ENCODE measurements at regions not wholly inside any gene's neighbourhood (a gene's known extent, or its start where the extent isn't known, plus 50 kb on each side); places are given as distances from the start of the nearest gene placed in this dataset.

DNA sequence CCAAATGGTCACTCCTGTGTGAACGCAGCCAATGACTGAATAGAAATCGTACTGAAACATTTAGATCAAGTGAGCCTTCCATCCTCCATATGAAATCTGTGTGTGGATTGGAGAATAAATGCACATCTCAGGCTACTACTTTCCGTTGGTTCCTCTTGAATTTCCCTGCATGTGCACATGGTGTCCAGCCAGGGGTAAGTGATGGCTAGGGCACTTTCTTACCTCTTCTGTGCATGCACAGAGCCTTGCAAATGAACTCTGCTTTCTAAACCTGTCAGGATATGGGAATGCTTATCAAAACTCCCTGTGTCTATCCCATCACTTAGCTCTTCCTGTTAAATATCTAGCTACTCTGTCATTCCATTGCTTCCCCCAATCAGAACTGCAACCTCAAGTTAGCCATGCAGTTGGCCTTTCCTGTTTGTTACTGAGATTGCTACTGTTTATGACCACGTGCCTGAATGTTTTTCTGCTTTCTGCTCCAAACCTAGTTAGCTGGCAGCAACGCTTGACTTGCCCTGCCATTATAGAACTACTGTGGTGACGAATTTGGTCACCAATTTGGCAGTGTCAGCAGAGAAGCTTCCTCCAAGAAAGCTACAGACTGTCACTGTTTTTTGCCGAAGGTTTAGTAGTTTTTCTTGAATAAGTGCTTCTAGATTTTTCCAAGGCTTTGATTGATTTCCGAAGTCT is 661.6 kb downstream of the LRRC70 start:
- Histone ChIP-seq H3K27me3 (no peaks in the 10 kb centered on the region), H3K27ac (no peak overlapping the region), H3K4me1 (peaks cover 0 to 9% (median 3%) of the 10 kb centered on the region in 4 donors), H3K4me3 (no peak overlapping the region), H3K36me3 (no peaks in the 10 kb centered on the region), H3K9me3 (no peaks in the 10 kb centered on the region)
- 64% methylated on average over 8 of the region's 8 CpGs for WGBS (ENCODE audit: insufficient coverage, low coverage, low lambda C conversion rate, missing lambda C conversion rate)
- intact Hi-C loops (cut with DNase I), result no loop called here
- no peak for TF ChIP-seq POLR2A (IDR thresholded peaks at IDR 0.05)
- TF ChIP-seq CTCF (IDR thresholded peaks at IDR 0.05), result no peak
- DNase-seq (no peak), ATAC-seq (no peak)

GRCh38 chr5:63233911-63234310 is 655.3 kb downstream of the LRRC70 start:
- no peaks in the 10 kb centered on the region for H3K9me3 ChIP-seq
- TF ChIP-seq POLR2A (IDR thresholded peaks at IDR 0.05), result no peak
- no peak for TF ChIP-seq CTCF (IDR thresholded peaks at IDR 0.05)
- DNase-seq (no peak), ATAC-seq (no peak)
- no peaks in the 10 kb centered on the region for H3K36me3 ChIP-seq
- no peak overlapping the region for H3K4me3 ChIP-seq
- WGBS (ENCODE audit: insufficient coverage, low coverage, low lambda C conversion rate, missing lambda C conversion rate), result 35% methylated on average over 3 of the region's 3 CpGs
- intact Hi-C loops (cut with DNase I), result no loop called here
- no peak overlapping the region for H3K27ac ChIP-seq
- H3K4me1 ChIP-seq, result no peaks in the 10 kb centered on the region
- no peaks in the 10 kb centered on the region for H3K27me3 ChIP-seq

- H3K4me1 ChIP-seq, result no peaks in the 10 kb centered on the region
- ATAC-seq, result no peak
- no peak for TF ChIP-seq POLR2A (IDR thresholded peaks at IDR 0.05)
- no peak for TF ChIP-seq CTCF (IDR thresholded peaks at IDR 0.05)
- intact Hi-C loops (cut with DNase I), result no loop called here
- H3K9me3 ChIP-seq, result no peaks in the 10 kb centered on the region
- H3K27me3 ChIP-seq, result no peaks in the 10 kb centered on the region
- WGBS (ENCODE audit: insufficient coverage, low coverage, low lambda C conversion rate, missing lambda C conversion rate), result 91% methylated on average over 1 of the region's 1 CpG
- no peak for DNase-seq
- no peak overlapping the region for H3K27ac ChIP-seq
- H3K4me3 ChIP-seq, result no peak overlapping the region
- no peaks in the 10 kb centered on the region for H3K36me3 ChIP-seq
These were observed 654.7 kb downstream of the LRRC70 start for GRCh38 chr5:63233361-63233760.

- DNase-seq, result no peak
- intact Hi-C loops (cut with DNase I), result no loop called here
- Histone ChIP-seq H3K4me1 (no peaks in the 10 kb centered on the region), H3K36me3 (no peaks in the 10 kb centered on the region), H3K27me3 (no peaks in the 10 kb centered on the region), H3K9me3 (no peaks in the 10 kb centered on the region), H3K4me3 (no peak overlapping the region), H3K27ac (no peak overlapping the region)
- no peak for ATAC-seq
- 82% methylated on average over 2 of the region's 2 CpGs for WGBS (ENCODE audit: insufficient coverage, low coverage, low lambda C conversion rate, missing lambda C conversion rate)
- TF ChIP-seq CTCF (IDR thresholded peaks at IDR 0.05), result no peak
- no peak for TF ChIP-seq POLR2A (IDR thresholded peaks at IDR 0.05)
These were observed 652.1 kb downstream of the LRRC70 start for GRCh38 chr5:63230754-63231153.
